SK-N-SH (cell line): ENCODE measurements at regions not wholly inside any gene's neighbourhood (a gene's known extent, or its start where the extent isn't known, plus 50 kb on each side); places are given as distances from the start of the nearest gene placed in this dataset.

ENCODE experiments used
- CTCF ChIA-PET: fragments of 300-600, 350-600 bp; formaldehyde crosslinking; extraction: SDS; loops from one replicate; lab custom pipeline; 2021; lab: Yijun Ruan, JAX
- POLR2A ChIA-PET: fragments of 350-600 bp; sonication (Branson Sonifier 250); formaldehyde crosslinking; extraction: SDS; loops from one replicate; lab custom pipeline; 2020; ENCODE audit warnings: antibody characterized with exemption, inconsistent platforms; lab: Yijun Ruan, JAX
- DNase-seq: peaks from one replicate; pipeline ENCODE4 v3.0.0; 2012
- H2AFZ ChIP-seq: fragments of 200-600 bp; sonication (generic); 2 replicates; pipeline ENCODE4 v1.8.1; 2016; ENCODE audit warnings: antibody characterized with exemption, mild to moderate bottlenecking, low read depth
- H3F3A ChIP-seq: fragments of 200-600 bp; sonication (generic); replicated peaks from 2 replicates; pipeline ENCODE3; 2016; ENCODE audit warnings: antibody characterized with exemption, mild to moderate bottlenecking; ENCODE audit not compliant: insufficient read depth
- H3K27ac ChIP-seq, 2 experiments: fragments of 200-500 bp in 1 of 2; fragments of 200-600 bp in 1 of 2; sonication (Bioruptor generic) in 1 of 2; sonication (generic), shearing (Covaris generic) in 1 of 2; 2 replicates each; pipeline versions ENCODE4 v1.5.1 to v1.6.1; 2014 to 2016; ENCODE audit warnings: low read depth in 2 of 2, inconsistent platforms in 1 of 2, low read length in 1 of 2, mild to moderate bottlenecking in 1 of 2, mixed read lengths in 1 of 2
- H3K27me3 ChIP-seq: fragments of 200-600 bp; sonication (generic), shearing (Covaris generic); 2 replicates; pipeline ENCODE4 v1.6.1; 2016; ENCODE audit warnings: mixed run types; ENCODE audit not compliant: insufficient read depth
- H3K36me3 ChIP-seq, 2 experiments: fragments of 200-500 bp in 1 of 2; fragments of 200-600 bp in 1 of 2; sonication (Bioruptor generic) in 1 of 2; sonication (generic) in 1 of 2; replicated peaks in 1 of 2; 2 replicates each; pipeline versions ENCODE3 to v1.5.1; 2014 to 2016; ENCODE audit warnings: low read length in 1 of 2, mild to moderate bottlenecking in 1 of 2; ENCODE audit not compliant: insufficient read depth in 2 of 2, control insufficient read depth in 1 of 2
- H3K4me1 ChIP-seq, 2 experiments: fragments of 200-500 bp in 1 of 2; fragments of 200-600 bp in 1 of 2; sonication (Bioruptor generic) in 1 of 2; sonication (generic), shearing (Covaris generic) in 1 of 2; 2 replicates each; pipeline versions ENCODE4 v1.5.1 to v1.6.1; 2014 to 2016; ENCODE audit warnings: low read depth in 1 of 2, low read length in 1 of 2, mixed run types in 1 of 2; ENCODE audit not compliant: insufficient read depth in 2 of 2, control insufficient read depth in 1 of 2
- H3K4me2 ChIP-seq: fragments of 200-600 bp; sonication (generic), shearing (Covaris generic); 2 replicates; pipeline ENCODE4 v1.6.1; 2017; ENCODE audit warnings: mixed run types
- H3K4me3 ChIP-seq, 2 experiments: fragments of 200-500 bp in 1 of 2; fragments of 200-600 bp in 1 of 2; sonication (Bioruptor generic) in 1 of 2; sonication (generic), shearing (Covaris generic) in 1 of 2; 2 replicates each; pipeline versions ENCODE4 v1.5.1 to v1.8.1; 2014 to 2016; ENCODE audit warnings: low read depth in 2 of 2, inconsistent platforms in 1 of 2, low read length in 1 of 2, mild to moderate bottlenecking in 1 of 2, mixed read lengths in 1 of 2, moderate library complexity in 1 of 2
- H3K79me2 ChIP-seq: fragments of 200-600 bp; sonication (generic); 2 replicates; pipeline ENCODE4 v1.8.1; 2017; ENCODE audit warnings: mild to moderate bottlenecking; ENCODE audit not compliant: insufficient read depth
- H3K9ac ChIP-seq: fragments of 200-600 bp; sonication (generic); 2 replicates; pipeline ENCODE4 v1.6.1; 2017; ENCODE audit warnings: mixed run types
- H3K9me2 ChIP-seq: fragments of 200-600 bp; sonication (generic); 2 replicates; pipeline ENCODE4 v1.6.1; 2017; ENCODE audit warnings: mixed run types
- H3K9me3 ChIP-seq: fragments of 200-600 bp; sonication (generic); 2 replicates; pipeline ENCODE4 v1.6.1; 2017; ENCODE audit warnings: mixed run types, mild to moderate bottlenecking, moderate library complexity
- H4K20me1 ChIP-seq: fragments of 200-600 bp; sonication (generic); 2 replicates; pipeline ENCODE4 v1.6.1; 2017; ENCODE audit warnings: mild to moderate bottlenecking, mixed run types; ENCODE audit not compliant: insufficient read depth
- CHD2 ChIP-seq: fragments of 150-350 bp; IDR thresholded peaks from 2 replicates; pipeline ENCODE4 v1.6.1; 2018; ENCODE audit warnings: low read length; ENCODE audit not compliant: partially characterized antibody
- ELF1 ChIP-seq: IDR thresholded peaks from 2 replicates; pipeline ENCODE4 v1.4.0; 2012
- EP300 ChIP-seq, 2 experiments: IDR thresholded peaks; 2 replicates each; pipeline versions ENCODE4 v1.4.0 to v1.6.1; 2012; ENCODE audit warnings: borderline replicate concordance in 1 of 2, low read depth in 1 of 2, low read length in 1 of 2
- EZH2phosphoT487 ChIP-seq: fragments of 200-600 bp; sonication (generic); IDR thresholded peaks from 2 replicates; pipeline ENCODE4 v1.6.1; 2017; ENCODE audit warnings: low read depth, mixed run types, mild to moderate bottlenecking, antibody characterized with exemption, moderate library complexity, borderline replicate concordance
- FOSL2 ChIP-seq: IDR thresholded peaks from 2 replicates; pipeline ENCODE4 v1.4.0; 2012; ENCODE audit warnings: low read depth, mild to moderate bottlenecking, moderate library complexity, borderline replicate concordance
- FOXM1 ChIP-seq: IDR thresholded peaks from 2 replicates; pipeline ENCODE4 v1.4.0; 2012; ENCODE audit warnings: low read depth, mild to moderate bottlenecking
- GABPA ChIP-seq: IDR thresholded peaks from 2 replicates; pipeline ENCODE4 v1.4.0; 2012; ENCODE audit warnings: low read depth, mild to moderate bottlenecking
- MEF2A ChIP-seq: IDR thresholded peaks from 2 replicates; pipeline ENCODE4 v1.4.0; 2012; ENCODE audit warnings: low read depth, borderline replicate concordance
- MXI1 ChIP-seq: IDR thresholded peaks from 2 replicates; pipeline ENCODE4 v1.6.1; 2012; ENCODE audit warnings: mild to moderate bottlenecking, low read depth, low read length, improper control_type of control experiment
- NRF1 ChIP-seq: IDR thresholded peaks from 2 replicates; pipeline ENCODE4 v1.6.1; 2012; ENCODE audit warnings: low read depth, mild to moderate bottlenecking, low read length
- RAD21 ChIP-seq: IDR thresholded peaks from 2 replicates; pipeline ENCODE4 v1.6.1; 2012; ENCODE audit warnings: mild to moderate bottlenecking, low read length
- RCOR1 ChIP-seq: fragments of 150-350 bp; IDR thresholded peaks from 2 replicates; pipeline ENCODE4 v1.6.1; 2017; ENCODE audit warnings: antibody characterized with exemption, low read length
- RFX5 ChIP-seq: IDR thresholded peaks from 2 replicates; pipeline ENCODE4 v1.6.1; 2012; ENCODE audit warnings: mild to moderate bottlenecking, improper control_type of control experiment, low read length
- RXRA ChIP-seq: IDR thresholded peaks from 2 replicates; pipeline ENCODE4 v1.4.0; 2012; ENCODE audit warnings: low read depth, mild to moderate bottlenecking, borderline replicate concordance
- SIN3A ChIP-seq: IDR thresholded peaks from 2 replicates; pipeline ENCODE4 v1.6.1; 2012; ENCODE audit warnings: low read depth, mild to moderate bottlenecking, low read length, moderate library complexity, borderline replicate concordance
- SMC3 ChIP-seq: IDR thresholded peaks from 2 replicates; pipeline ENCODE4 v1.6.1; 2012; ENCODE audit warnings: low read depth, low read length, improper control_type of control experiment
- TAF1 ChIP-seq: IDR thresholded peaks from 2 replicates; pipeline ENCODE4 v1.6.1; 2012; ENCODE audit warnings: low read depth, mild to moderate bottlenecking, low read length, moderate library complexity, borderline replicate concordance
- TCF12 ChIP-seq: IDR thresholded peaks from 2 replicates; pipeline ENCODE4 v1.4.0; 2012
- YY1 ChIP-seq: IDR thresholded peaks from 2 replicates; pipeline ENCODE4 v1.4.0; 2012; ENCODE audit warnings: low read depth, mild to moderate bottlenecking
- ZBTB33 ChIP-seq: IDR thresholded peaks from 2 replicates; pipeline ENCODE4 v1.4.0; 2012; ENCODE audit warnings: low read depth, borderline replicate concordance
- WGBS: methylation state at CpG from one replicate; pipeline ENCODE4 v1.1.6; 2017; ENCODE audit warnings: low lambda C conversion rate; 5-methylcytosine and 5-hydroxymethylcytosine counted together
- TF ChIP-seq, protein P1 (sequence below): IDR thresholded peaks from 2 replicates; pipeline ENCODE4 v1.4.0; 2012; ENCODE audit warnings: low read depth, borderline replicate concordance

- Histone ChIP-seq H3K4me3 (no peak overlapping the region), H3K9me2 (no peaks in the 10 kb centered on the region), H3K4me2 (no peak overlapping the region), H3K4me1 (no peaks in the 10 kb centered on the region), H3K79me2 (no peaks in the 10 kb centered on the region), H3F3A (no peaks in the 10 kb centered on the region), H3K9ac (no peak overlapping the region), H4K20me1 (no peaks in the 10 kb centered on the region), H3K9me3 (no peaks in the 10 kb centered on the region), H3K27me3 (no peaks in the 10 kb centered on the region), H2AFZ (no peak overlapping the region), H3K27ac (no peak overlapping the region), H3K36me3 (no peaks in the 10 kb centered on the region)
- TF ChIP-seq FOSL2: no peak
- TF ChIP-seq SMC3: no peak
- no peak for TF ChIP-seq ZBTB33
- TF ChIP-seq FOXM1: no peak
- TF ChIP-seq TCF12: no peak
- no peak for TF ChIP-seq ELF1
- TF ChIP-seq EZH2phosphoT487: no peak
- no peak for TF ChIP-seq MEF2A
- no peak for TF ChIP-seq RXRA
- no peak for TF ChIP-seq MXI1
- TF ChIP-seq SIN3A: no peak
- TF ChIP-seq EP300 (IDR thresholded peaks at IDR 0.05; ENCODE audit: borderline replicate concordance in 1 of 2, low read depth in 1 of 2, low read length in 1 of 2): no peak
- TF ChIP-seq YY1: no peak
- TF ChIP-seq RAD21: no peak
- TF ChIP-seq, protein P1, sequence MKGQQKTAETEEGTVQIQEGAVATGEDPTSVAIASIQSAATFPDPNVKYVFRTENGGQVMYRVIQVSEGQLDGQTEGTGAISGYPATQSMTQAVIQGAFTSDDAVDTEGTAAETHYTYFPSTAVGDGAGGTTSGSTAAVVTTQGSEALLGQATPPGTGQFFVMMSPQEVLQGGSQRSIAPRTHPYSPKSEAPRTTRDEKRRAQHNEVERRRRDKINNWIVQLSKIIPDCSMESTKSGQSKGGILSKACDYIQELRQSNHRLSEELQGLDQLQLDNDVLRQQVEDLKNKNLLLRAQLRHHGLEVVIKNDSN: no peak
- no peak for TF ChIP-seq TAF1
- ChIA-PET POLR2A (no interaction called here), CTCF (no interaction called here)
- no peak for DNase-seq
- 0% methylated on average over 1 of the region's 1 CpG for WGBS
Measured at GRCh38 chr3:192005989-192006388, 545.0 kb downstream of the PYDC2 start.

DNA sequence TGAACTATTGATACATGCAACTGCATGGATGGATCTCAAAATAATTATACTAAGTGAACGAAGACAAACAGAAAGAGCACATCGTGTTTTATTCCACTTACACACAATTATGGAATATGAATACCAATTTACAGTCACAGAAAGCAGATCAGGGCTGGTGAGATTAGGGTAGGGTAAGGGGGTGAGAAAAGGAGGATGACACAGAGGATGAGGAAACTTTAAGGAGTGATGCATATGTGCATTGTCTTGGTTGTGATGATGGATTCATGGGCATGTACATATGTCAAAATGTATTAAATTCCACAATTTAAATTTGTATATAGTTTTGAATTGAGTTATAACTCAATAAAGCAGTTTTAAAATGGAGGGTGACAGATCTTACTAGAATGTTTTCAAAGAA lies 548.9 kb downstream of the PYDC2 start:
- ChIA-PET POLR2A (no interaction called here), CTCF (no interaction called here)
- Histone ChIP-seq H3K4me1 (no peaks in the 10 kb centered on the region), H2AFZ (no peak overlapping the region), H3K4me3 (no peak overlapping the region), H3K27ac (no peak overlapping the region), H3K36me3 (no peaks in the 10 kb centered on the region), H3K27me3 (no peaks in the 10 kb centered on the region), H3K9me2 (no peaks in the 10 kb centered on the region), H3F3A (no peaks in the 10 kb centered on the region), H3K79me2 (no peaks in the 10 kb centered on the region), H4K20me1 (no peaks in the 10 kb centered on the region), H3K9ac (no peak overlapping the region), H3K9me3 (no peaks in the 10 kb centered on the region), H3K4me2 (no peak overlapping the region)
- TF ChIP-seq SIN3A (no peak), RCOR1 (no peak), NRF1 (no peak), ZBTB33 (no peak), SMC3 (no peak), GABPA (no peak), RXRA (no peak), CHD2 (no peak), RFX5 (no peak)
- DNase-seq: no peak
- 3% methylated on average over 2 of the region's 2 CpGs for WGBS
